ENCODE measurements at regions not wholly inside any gene's neighbourhood (a gene's known extent, or its start where the extent isn't known, plus 50 kb on each side); places are given as distances from the start of the nearest gene placed in this dataset.

GRCh38 chr11:38089726-38090125, 1491.7 kb upstream of the RAG2 start:
- Histone ChIP-seq H3K27ac (no peak overlapping the region), H3K4me3 (no peak overlapping the region), H3K36me3 (no peaks in the 10 kb centered on the region), H3K4me1 (replicated peaks) (no peaks in the 10 kb centered on the region), H3K27me3 (replicated peaks) (no peaks in the 10 kb centered on the region), H3K9me3 (replicated peaks) (peaks cover 4% of the 10 kb centered on the region; the same call in 1 of the 2 replicates)
- no peak for DNase-seq (ENCODE audit: low read depth in 1 of 2, low spot score in 2 of 2)

DNA sequence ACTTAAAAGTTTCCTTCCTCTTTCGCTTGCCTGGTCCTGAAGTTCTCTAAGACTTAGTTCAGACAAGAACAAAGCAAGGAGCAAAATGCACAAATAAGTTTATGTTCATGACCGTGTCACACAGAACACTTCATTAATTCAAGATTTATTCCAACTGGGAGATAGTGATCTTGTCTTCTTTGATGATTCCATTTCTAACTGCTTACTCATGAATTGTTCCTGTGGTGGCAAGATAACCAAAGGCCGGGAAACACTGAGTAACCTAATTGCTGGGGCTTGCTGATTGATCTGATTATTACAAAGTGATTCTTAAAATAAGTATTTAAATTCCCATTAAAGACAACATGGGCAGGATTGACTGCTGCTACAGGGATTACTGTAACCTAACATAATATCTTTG, 1462.9 kb upstream of the RAG2 start:
- Histone ChIP-seq H3K9me3 (replicated peaks) (no peaks in the 10 kb centered on the region), H3K4me1 (replicated peaks) (no peaks in the 10 kb centered on the region), H3K27me3 (replicated peaks) (no peaks in the 10 kb centered on the region), H3K4me3 (no peak overlapping the region), H3K27ac (no peak overlapping the region), H3K36me3 (no peaks in the 10 kb centered on the region)
- DNase-seq (ENCODE audit: low read depth in 1 of 2, low spot score in 2 of 2): no peak

DNA sequence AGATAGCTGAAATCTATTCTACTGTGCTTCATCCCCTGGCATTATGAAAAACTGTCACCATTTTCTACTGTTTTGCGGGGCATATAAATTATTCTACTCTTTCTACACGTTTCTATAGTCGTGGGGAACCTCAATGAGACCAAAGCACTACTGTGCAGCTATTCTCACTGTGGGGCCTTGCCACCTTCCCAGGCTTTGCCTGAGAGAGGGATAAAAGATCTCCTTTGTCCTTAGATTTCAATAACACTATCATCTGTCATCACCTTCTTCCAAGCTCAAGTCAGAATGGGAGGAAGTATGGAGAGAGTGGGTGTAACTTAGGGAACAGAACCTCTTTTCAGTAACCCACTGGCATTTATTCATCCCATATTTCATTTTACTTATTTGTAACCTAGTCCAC, 1462.1 kb upstream of the RAG2 start:
- Histone ChIP-seq H3K36me3 (no peaks in the 10 kb centered on the region), H3K27ac (no peak overlapping the region), H3K4me1 (replicated peaks) (no peaks in the 10 kb centered on the region), H3K4me3 (no peak overlapping the region), H3K9me3 (replicated peaks) (no peaks in the 10 kb centered on the region), H3K27me3 (replicated peaks) (no peaks in the 10 kb centered on the region)
- DNase-seq (ENCODE audit: low read depth in 1 of 2, low spot score in 2 of 2): no peak

GRCh38 chr11:38046571-38047135, 1448.6 kb upstream of the RAG2 start:
- H3K27ac ChIP-seq: no peak overlapping the region
- H3K4me1 ChIP-seq (replicated peaks): no peaks in the 10 kb centered on the region
- no peaks in the 10 kb centered on the region for H3K36me3 ChIP-seq
- no peaks in the 10 kb centered on the region for H3K9me3 ChIP-seq (replicated peaks)
- H3K27me3 ChIP-seq (replicated peaks): no peaks in the 10 kb centered on the region
- H3K4me3 ChIP-seq: no peak overlapping the region
- DNase-seq (ENCODE audit: low read depth in 1 of 2, low spot score in 2 of 2): no peak

- Histone ChIP-seq H3K36me3 (no peaks in the 10 kb centered on the region), H3K4me1 (replicated peaks) (no peaks in the 10 kb centered on the region), H3K27ac (no peak overlapping the region), H3K27me3 (replicated peaks) (no peaks in the 10 kb centered on the region), H3K9me3 (replicated peaks) (no peaks in the 10 kb centered on the region; the same call in 1 of the 2 replicates), H3K4me3 (no peak overlapping the region)
- DNase-seq (ENCODE audit: low read depth in 1 of 2, low spot score in 2 of 2): no peak
Measured at GRCh38 chr11:38043060-38043459, 1445.0 kb upstream of the RAG2 start.

DNA sequence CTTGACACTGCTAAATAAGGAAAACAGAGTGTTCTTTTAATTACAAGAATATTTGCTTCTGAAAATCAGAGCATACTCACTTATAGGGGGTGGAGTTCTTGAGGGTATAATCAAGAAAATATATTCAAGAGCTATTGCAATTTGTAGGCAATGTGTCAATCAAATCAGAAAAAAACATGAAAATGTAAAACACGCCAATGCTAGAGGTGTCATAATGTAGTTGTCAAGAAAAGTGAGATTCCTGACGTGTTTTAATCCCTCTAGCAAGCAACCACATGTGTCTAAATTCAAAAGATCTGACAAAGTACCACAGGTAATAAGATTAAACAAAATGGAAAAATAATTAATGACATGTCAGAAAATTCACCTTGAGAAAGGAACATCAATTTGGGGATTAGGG, 1440.7 kb upstream of the RAG2 start:
- no peaks in the 10 kb centered on the region for H3K27me3 ChIP-seq (replicated peaks)
- H3K9me3 ChIP-seq (replicated peaks): no peaks in the 10 kb centered on the region; the same call in 1 of the 2 replicates
- no peak overlapping the region for H3K27ac ChIP-seq
- H3K4me3 ChIP-seq: no peak overlapping the region
- no peaks in the 10 kb centered on the region for H3K36me3 ChIP-seq
- no peak for DNase-seq (ENCODE audit: low read depth in 1 of 2, low spot score in 2 of 2)
- H3K4me1 ChIP-seq (replicated peaks): no peaks in the 10 kb centered on the region

- no peaks in the 10 kb centered on the region for H3K27me3 ChIP-seq (replicated peaks)
- no peaks in the 10 kb centered on the region for H3K36me3 ChIP-seq
- no peak overlapping the region for H3K4me3 ChIP-seq
- no peak overlapping the region for H3K27ac ChIP-seq
- H3K9me3 ChIP-seq (replicated peaks): peaks cover 2% of the 10 kb centered on the region; the same call in 1 of the 2 replicates
- H3K4me1 ChIP-seq (replicated peaks): no peaks in the 10 kb centered on the region
- DNase-seq (ENCODE audit: low read depth in 1 of 2, low spot score in 2 of 2): no peak
Measured at GRCh38 chr11:38019072-38019775, 1421.2 kb upstream of the RAG2 start.

DNA sequence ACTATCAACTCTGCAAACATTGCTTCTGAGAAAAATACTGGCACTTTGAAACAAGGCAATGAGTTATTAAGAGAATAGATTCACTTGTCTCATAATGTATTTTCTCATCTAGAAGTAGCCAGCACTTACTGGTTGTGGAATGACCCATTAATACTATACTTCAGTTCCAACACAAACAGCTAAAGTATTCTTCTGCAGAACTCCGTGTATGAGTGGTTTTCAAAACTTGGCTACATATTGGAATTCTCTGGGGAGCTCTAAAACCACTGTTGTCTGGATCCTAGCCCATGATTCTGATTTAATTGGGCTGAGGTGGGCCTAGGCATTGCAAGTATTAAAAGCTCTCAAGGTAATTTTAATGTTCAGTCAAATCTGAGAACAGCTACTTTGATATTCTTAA, 1416.4 kb upstream of the RAG2 start:
- no peaks in the 10 kb centered on the region for H3K4me1 ChIP-seq (replicated peaks)
- H3K4me3 ChIP-seq: no peak overlapping the region
- H3K27ac ChIP-seq: no peak overlapping the region
- DNase-seq (ENCODE audit: low read depth in 1 of 2, low spot score in 2 of 2): no peak
- H3K36me3 ChIP-seq: no peaks in the 10 kb centered on the region
- no peaks in the 10 kb centered on the region for H3K27me3 ChIP-seq (replicated peaks)
- no peaks in the 10 kb centered on the region; the same call in 1 of the 2 replicates for H3K9me3 ChIP-seq (replicated peaks)

DNA sequence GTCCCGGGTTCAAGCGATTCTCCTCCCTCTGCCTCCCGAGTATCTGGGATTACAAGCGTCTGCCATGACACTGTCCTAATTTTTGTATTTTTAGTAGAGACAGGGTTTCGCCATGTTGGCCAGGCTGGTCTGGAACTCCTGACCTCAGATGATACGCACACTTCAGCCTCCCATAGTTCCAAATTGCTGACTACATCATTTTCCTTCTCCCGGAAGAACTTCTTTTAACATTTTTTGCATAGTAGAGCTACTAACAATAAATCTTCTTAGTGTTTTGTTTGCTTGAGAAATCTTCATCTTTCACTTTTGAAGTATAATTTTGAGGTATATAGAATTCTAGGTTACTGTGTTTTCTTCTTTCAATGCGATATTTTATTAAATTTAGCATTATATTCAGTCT, 1415.1 kb upstream of the RAG2 start:
- H3K4me3 ChIP-seq: no peak overlapping the region
- H3K27me3 ChIP-seq (replicated peaks): no peaks in the 10 kb centered on the region
- H3K27ac ChIP-seq: no peak overlapping the region
- no peak for DNase-seq (ENCODE audit: low read depth in 1 of 2, low spot score in 2 of 2)
- no peaks in the 10 kb centered on the region for H3K9me3 ChIP-seq (replicated peaks)
- H3K4me1 ChIP-seq (replicated peaks): no peaks in the 10 kb centered on the region
- no peaks in the 10 kb centered on the region for H3K36me3 ChIP-seq

- H3K27ac ChIP-seq: no peak overlapping the region
- no peaks in the 10 kb centered on the region for H3K36me3 ChIP-seq
- DNase-seq (ENCODE audit: low read depth in 1 of 2, low spot score in 2 of 2): no peak
- no peak overlapping the region for H3K4me3 ChIP-seq
- no peaks in the 10 kb centered on the region for H3K9me3 ChIP-seq (replicated peaks)
- H3K4me1 ChIP-seq (replicated peaks): no peaks in the 10 kb centered on the region
- no peaks in the 10 kb centered on the region for H3K27me3 ChIP-seq (replicated peaks)
Measured at GRCh38 chr11:38011496-38011895, 1413.5 kb upstream of the RAG2 start.

GRCh38 chr11:38009932-38010331, 1411.9 kb upstream of the RAG2 start:
- no peak overlapping the region for H3K27ac ChIP-seq
- H3K36me3 ChIP-seq: no peaks in the 10 kb centered on the region
- H3K4me1 ChIP-seq (replicated peaks): no peaks in the 10 kb centered on the region
- no peaks in the 10 kb centered on the region for H3K27me3 ChIP-seq (replicated peaks)
- H3K9me3 ChIP-seq (replicated peaks): no peaks in the 10 kb centered on the region
- DNase-seq (ENCODE audit: low read depth in 1 of 2, low spot score in 2 of 2): no peak
- H3K4me3 ChIP-seq: no peak overlapping the region

DNA sequence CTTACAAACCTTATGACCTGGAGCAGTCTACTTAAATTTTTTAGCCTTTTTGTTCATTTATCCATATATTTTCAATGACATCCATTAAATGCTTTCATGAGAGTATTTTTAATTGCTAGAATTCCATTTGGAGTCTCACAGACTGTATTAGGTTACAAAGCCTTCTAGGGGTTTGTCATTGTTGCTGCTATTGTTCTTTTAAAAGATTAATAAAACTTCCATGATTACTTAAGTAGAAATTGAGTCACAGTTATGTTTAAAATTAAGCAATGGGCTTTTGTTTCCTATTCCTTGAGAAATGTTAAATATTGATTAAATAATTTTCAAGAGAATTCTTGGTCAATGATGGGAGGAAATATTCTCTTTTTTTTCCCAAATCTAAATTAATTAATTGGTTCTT, 1408.4 kb upstream of the RAG2 start:
- DNase-seq (ENCODE audit: low read depth in 1 of 2, low spot score in 2 of 2): no peak
- Histone ChIP-seq H3K9me3 (replicated peaks) (no peaks in the 10 kb centered on the region), H3K4me3 (no peak overlapping the region), H3K27me3 (replicated peaks) (no peaks in the 10 kb centered on the region), H3K36me3 (no peaks in the 10 kb centered on the region), H3K4me1 (replicated peaks) (no peaks in the 10 kb centered on the region), H3K27ac (no peak overlapping the region)

DNA sequence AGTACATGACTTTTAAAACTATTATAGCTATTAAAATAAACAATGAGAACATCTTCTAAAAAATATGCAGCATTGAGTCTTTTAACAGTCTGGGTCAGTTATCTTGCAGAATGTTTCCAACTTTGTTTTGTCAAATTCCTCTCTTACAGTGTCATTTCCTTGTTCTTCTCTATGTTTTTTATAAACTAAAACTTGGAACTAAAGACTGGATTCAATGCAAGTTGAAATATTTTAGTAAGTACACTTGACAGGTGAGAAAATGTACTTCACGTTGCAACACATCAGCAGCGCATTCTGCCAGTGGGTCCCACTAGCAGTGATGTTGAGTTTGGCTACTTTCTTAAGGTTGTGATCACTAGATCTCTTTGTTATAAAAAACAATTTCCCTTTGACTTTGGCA, 1407.6 kb upstream of the RAG2 start:
- DNase-seq (ENCODE audit: low read depth in 1 of 2, low spot score in 2 of 2): no peak
- Histone ChIP-seq H3K4me1 (replicated peaks) (no peaks in the 10 kb centered on the region), H3K27ac (no peak overlapping the region), H3K9me3 (replicated peaks) (no peaks in the 10 kb centered on the region), H3K27me3 (replicated peaks) (no peaks in the 10 kb centered on the region), H3K4me3 (no peak overlapping the region), H3K36me3 (no peaks in the 10 kb centered on the region)

DNA sequence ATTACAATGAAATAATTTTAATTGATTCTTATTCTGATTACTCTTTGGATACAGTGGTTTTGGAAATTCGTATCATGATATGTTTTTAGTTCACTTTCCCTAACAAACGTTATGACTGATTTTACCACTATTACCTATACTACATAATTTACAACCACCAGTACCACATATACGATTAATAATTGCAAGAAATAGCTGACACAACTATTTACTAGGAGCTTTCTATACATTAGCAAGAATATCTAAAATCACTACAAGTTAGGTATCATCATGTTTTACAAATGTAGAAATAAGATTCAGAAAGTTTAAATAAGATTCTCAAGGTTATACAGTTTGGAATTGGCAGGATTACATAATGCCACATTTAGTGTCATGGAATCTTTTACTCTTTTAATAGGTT, 1401.1 kb upstream of the RAG2 start:
- no peak for DNase-seq (ENCODE audit: low read depth in 1 of 2, low spot score in 2 of 2)
- no peak overlapping the region for H3K27ac ChIP-seq
- no peaks in the 10 kb centered on the region for H3K36me3 ChIP-seq
- no peaks in the 10 kb centered on the region for H3K27me3 ChIP-seq (replicated peaks)
- H3K4me3 ChIP-seq: no peak overlapping the region
- no peaks in the 10 kb centered on the region for H3K4me1 ChIP-seq (replicated peaks)
- no peaks in the 10 kb centered on the region for H3K9me3 ChIP-seq (replicated peaks)

- no peaks in the 10 kb centered on the region for H3K36me3 ChIP-seq
- DNase-seq (ENCODE audit: low read depth in 1 of 2, low spot score in 2 of 2): no peak
- no peak overlapping the region for H3K27ac ChIP-seq
Measured at GRCh38 chr11:37995886-37996285, 1397.8 kb upstream of the RAG2 start.

More at GRCh38 chr11:37995886-37996285, 1397.8 kb upstream of the RAG2 start:
- no peaks in the 10 kb centered on the region for H3K4me1 ChIP-seq (replicated peaks)
- no peak overlapping the region for H3K4me3 ChIP-seq
- H3K27me3 ChIP-seq (replicated peaks): no peaks in the 10 kb centered on the region
- no peaks in the 10 kb centered on the region for H3K9me3 ChIP-seq (replicated peaks)

Measured in SJSA1 (cell line).